Thyroid gland (tissue), 4 donors: ENCODE measurements at regions not wholly inside any gene's neighbourhood (a gene's known extent, or its start where the extent isn't known, plus 50 kb on each side); places are given as distances from the start of the nearest gene placed in this dataset.

Source experiments
- POLR2A ChIP-seq, 2 donors: fragments of 450-650 bp; IDR thresholded peaks; one replicate each; pipeline ENCODE4 v1.6.1; 2017; ENCODE audit warnings: antibody characterized with exemption in 2 of 2, mild to moderate bottlenecking in 2 of 2, moderate library complexity in 1 of 2
- TF ChIP-seq, protein P1 (sequence below), 6 experiments: fragments of 200-600 bp in 3 of 6; fragments of 450-650 bp in 3 of 6; sonication (generic) in 3 of 6; IDR thresholded peaks; one replicate each; pipeline ENCODE4 v1.5.1; 2016 to 2019; ENCODE audit warnings: antibody characterized with exemption in 6 of 6, mild to moderate bottlenecking in 2 of 6, inconsistent platforms in 1 of 6, moderate library complexity in 1 of 6

DNA sequence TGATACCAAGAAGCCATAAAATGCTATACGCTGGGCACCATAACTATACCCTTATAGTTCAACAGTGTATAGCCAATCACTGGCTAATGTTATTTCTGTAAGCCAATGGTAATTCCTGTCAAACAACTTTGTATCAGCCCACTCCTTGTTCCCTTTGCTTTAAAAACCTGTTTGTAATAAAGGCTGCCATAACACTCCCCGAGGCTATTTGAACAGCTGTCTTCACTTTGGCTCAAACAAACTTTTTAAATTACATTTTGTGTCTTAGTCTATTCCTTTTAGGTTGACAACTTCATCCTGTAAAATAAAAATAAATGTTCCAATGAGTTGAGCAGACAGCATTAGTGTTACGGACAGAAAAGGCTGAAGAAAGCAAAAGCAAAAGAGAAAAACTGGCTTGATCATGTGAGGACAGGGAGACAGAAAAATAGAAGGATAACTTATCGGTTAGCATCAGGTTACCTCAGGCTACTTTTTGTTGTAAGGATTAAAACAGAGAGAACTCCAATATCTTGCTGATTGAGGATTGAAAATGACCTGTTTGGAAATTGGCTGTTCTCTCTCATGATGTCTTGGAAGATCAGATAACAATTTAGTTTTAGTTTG, 95.0 kb downstream of the AASDHPPT start:
- TF ChIP-seq, protein P1, sequence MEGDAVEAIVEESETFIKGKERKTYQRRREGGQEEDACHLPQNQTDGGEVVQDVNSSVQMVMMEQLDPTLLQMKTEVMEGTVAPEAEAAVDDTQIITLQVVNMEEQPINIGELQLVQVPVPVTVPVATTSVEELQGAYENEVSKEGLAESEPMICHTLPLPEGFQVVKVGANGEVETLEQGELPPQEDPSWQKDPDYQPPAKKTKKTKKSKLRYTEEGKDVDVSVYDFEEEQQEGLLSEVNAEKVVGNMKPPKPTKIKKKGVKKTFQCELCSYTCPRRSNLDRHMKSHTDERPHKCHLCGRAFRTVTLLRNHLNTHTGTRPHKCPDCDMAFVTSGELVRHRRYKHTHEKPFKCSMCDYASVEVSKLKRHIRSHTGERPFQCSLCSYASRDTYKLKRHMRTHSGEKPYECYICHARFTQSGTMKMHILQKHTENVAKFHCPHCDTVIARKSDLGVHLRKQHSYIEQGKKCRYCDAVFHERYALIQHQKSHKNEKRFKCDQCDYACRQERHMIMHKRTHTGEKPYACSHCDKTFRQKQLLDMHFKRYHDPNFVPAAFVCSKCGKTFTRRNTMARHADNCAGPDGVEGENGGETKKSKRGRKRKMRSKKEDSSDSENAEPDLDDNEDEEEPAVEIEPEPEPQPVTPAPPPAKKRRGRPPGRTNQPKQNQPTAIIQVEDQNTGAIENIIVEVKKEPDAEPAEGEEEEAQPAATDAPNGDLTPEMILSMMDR (IDR thresholded peaks at IDR 0.05): no peak
- no peak for TF ChIP-seq POLR2A (IDR thresholded peaks at IDR 0.05)
